Chondrocyte (in vitro differentiated cells): ENCODE measurements at regions not wholly inside any gene's neighbourhood (a gene's known extent, or its start where the extent isn't known, plus 50 kb on each side); places are given as distances from the start of the nearest gene placed in this dataset.
"Not testable (repeated sequence)": the region's sequence is repeated elsewhere in the genome, so short reads cannot be mapped to it uniquely, and the experiment has no call there.

Experiments used
- DNase-seq: peaks from one replicate; pipeline ENCODE4 v3.0.0; 2021; ENCODE audit warnings: mixed read lengths, low spot score
- H3K27ac Mint-ChIP-seq: one replicate; pipeline ENCODE4 v1.8.0; 2021; ENCODE audit warnings: mild to moderate bottlenecking, moderate library complexity, mixed read lengths; ENCODE audit not compliant: unreplicated experiment
- H3K27me3 Mint-ChIP-seq: 2 replicates; pipeline ENCODE4 v1.8.0; 2021; ENCODE audit warnings: low read depth, mixed read lengths
- H3K36me3 Mint-ChIP-seq: 2 replicates; pipeline ENCODE4 v1.8.0; 2021; ENCODE audit warnings: low read depth, mixed read lengths
- H3K4me1 Mint-ChIP-seq: 2 replicates; pipeline ENCODE4 v1.8.0; 2021; ENCODE audit warnings: low read depth, mild to moderate bottlenecking, mixed read lengths
- H3K4me3 Mint-ChIP-seq: one replicate; pipeline ENCODE4 v1.8.0; 2021; ENCODE audit warnings: mild to moderate bottlenecking, moderate library complexity, mixed read lengths; ENCODE audit not compliant: unreplicated experiment
- H3K9me3 Mint-ChIP-seq: 2 replicates; pipeline ENCODE4 v1.8.0; 2021; ENCODE audit warnings: low read depth, mixed read lengths
- CTCF ChIP-seq: fragments of 200-600 bp; sonication (generic); IDR thresholded peaks from 2 replicates; pipeline ENCODE4 v1.5.0; 2021; ENCODE audit warnings: antibody characterized with exemption, mild to moderate bottlenecking, moderate library complexity

- not testable (repeated sequence) for H3K9me3 Mint-ChIP-seq, H3K4me1 Mint-ChIP-seq, H3K36me3 Mint-ChIP-seq, DNase-seq, H3K4me3 Mint-ChIP-seq, H3K27me3 Mint-ChIP-seq, H3K27ac Mint-ChIP-seq
Observed at GRCh38 chr13:52565324-52565723, 76.9 kb upstream of the HNRNPA1L2 start.

- peak; percentile 76 for TF ChIP-seq CTCF
- DNase-seq, H3K9me3 Mint-ChIP-seq, H3K27ac Mint-ChIP-seq, H3K36me3 Mint-ChIP-seq, H3K27me3 Mint-ChIP-seq, H3K4me3 Mint-ChIP-seq, H3K4me1 Mint-ChIP-seq: not testable (repeated sequence)
Observed at GRCh38 chr13:52569904-52570602, 72.2 kb upstream of the HNRNPA1L2 start.

GRCh38 chr13:52571163-52571562 is 71.1 kb upstream of the HNRNPA1L2 start:
- not testable (repeated sequence) for H3K4me1 Mint-ChIP-seq, H3K36me3 Mint-ChIP-seq, H3K27ac Mint-ChIP-seq, H3K27me3 Mint-ChIP-seq, H3K9me3 Mint-ChIP-seq, DNase-seq, H3K4me3 Mint-ChIP-seq

GRCh38 chr13:52582962-52583361 is 59.3 kb upstream of the HNRNPA1L2 start:
- not testable (repeated sequence) for H3K4me1 Mint-ChIP-seq

More at GRCh38 chr13:52582962-52583361, 59.3 kb upstream of the HNRNPA1L2 start:
- not testable (repeated sequence) for H3K36me3 Mint-ChIP-seq, H3K4me3 Mint-ChIP-seq, DNase-seq, H3K9me3 Mint-ChIP-seq, H3K27ac Mint-ChIP-seq, H3K27me3 Mint-ChIP-seq
